Astrocyte of the spinal cord (primary cell): ENCODE measurements at regions not wholly inside any gene's neighbourhood (a gene's known extent, or its start where the extent isn't known, plus 50 kb on each side); places are given as distances from the start of the nearest gene placed in this dataset.

Experiments used
- DNase-seq: peaks from one replicate; pipeline ENCODE4 v3.0.0; 2011; ENCODE audit warnings: low read depth, low spot score
- H3K4me3 ChIP-seq: 2 replicates; pipeline ENCODE4 v1.5.1; 2011; ENCODE audit warnings: low read depth, mild to moderate bottlenecking, low read length, moderate library complexity
- in situ Hi-C: cut with HindIII; loops from 2 replicates; pipeline ENCODE4 v1.10.0; 2017; ENCODE audit warnings: low sequenced_read_pairs
- TF ChIP-seq, protein P1 (sequence below): IDR thresholded peaks from 2 replicates; pipeline ENCODE4 v1.5.1; 2012; ENCODE audit warnings: low read depth, mild to moderate bottlenecking, low read length, inconsistent platforms

DNA sequence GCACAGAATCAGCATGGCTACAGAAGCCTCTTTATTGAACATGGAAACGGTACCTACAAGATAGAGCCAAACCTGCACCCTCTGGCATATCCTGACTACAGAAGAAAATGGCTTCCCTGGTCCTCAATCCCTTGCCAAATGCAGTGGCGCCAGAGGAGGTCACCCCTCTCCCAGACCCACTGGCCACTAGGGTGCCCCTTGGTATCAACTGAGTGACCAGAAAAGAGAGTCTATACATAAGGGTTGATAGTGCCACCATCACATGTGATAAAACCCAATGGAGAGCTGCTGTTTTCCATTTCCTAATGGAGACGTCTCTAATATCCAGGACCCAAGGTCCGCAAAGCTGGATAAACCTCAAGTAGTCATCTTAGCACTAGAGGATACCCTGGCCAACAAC lies 52.7 kb upstream of the ALK start:
- H3K4me3 ChIP-seq: no peak overlapping the region
- in situ Hi-C loops: no loop called here
- TF ChIP-seq, protein P1, sequence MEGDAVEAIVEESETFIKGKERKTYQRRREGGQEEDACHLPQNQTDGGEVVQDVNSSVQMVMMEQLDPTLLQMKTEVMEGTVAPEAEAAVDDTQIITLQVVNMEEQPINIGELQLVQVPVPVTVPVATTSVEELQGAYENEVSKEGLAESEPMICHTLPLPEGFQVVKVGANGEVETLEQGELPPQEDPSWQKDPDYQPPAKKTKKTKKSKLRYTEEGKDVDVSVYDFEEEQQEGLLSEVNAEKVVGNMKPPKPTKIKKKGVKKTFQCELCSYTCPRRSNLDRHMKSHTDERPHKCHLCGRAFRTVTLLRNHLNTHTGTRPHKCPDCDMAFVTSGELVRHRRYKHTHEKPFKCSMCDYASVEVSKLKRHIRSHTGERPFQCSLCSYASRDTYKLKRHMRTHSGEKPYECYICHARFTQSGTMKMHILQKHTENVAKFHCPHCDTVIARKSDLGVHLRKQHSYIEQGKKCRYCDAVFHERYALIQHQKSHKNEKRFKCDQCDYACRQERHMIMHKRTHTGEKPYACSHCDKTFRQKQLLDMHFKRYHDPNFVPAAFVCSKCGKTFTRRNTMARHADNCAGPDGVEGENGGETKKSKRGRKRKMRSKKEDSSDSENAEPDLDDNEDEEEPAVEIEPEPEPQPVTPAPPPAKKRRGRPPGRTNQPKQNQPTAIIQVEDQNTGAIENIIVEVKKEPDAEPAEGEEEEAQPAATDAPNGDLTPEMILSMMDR: no peak
- no peak for DNase-seq

DNA sequence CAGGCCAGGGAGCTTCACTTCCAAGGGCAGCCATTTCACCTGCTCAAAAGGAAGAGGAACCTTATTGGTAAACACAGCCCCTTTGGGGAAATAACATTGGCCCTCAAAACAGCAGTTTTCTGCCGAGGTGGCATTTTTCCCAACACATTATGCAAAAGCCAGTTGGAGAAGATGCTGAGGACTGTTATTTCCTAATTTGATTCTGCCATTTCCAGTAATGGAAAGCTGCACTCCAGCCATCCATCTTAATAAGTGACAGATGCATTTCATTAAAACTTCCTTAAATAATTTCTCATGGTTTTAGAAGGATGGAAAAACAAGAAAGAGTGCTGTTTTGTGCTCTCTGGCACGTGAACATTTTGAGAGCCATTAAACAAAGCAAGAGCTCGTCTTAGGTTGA lies 55.9 kb upstream of the ALK start:
- TF ChIP-seq, protein P1: no peak
- H3K4me3 ChIP-seq: no peak overlapping the region
- in situ Hi-C loops: no loop called here
- DNase-seq: no peak

DNA sequence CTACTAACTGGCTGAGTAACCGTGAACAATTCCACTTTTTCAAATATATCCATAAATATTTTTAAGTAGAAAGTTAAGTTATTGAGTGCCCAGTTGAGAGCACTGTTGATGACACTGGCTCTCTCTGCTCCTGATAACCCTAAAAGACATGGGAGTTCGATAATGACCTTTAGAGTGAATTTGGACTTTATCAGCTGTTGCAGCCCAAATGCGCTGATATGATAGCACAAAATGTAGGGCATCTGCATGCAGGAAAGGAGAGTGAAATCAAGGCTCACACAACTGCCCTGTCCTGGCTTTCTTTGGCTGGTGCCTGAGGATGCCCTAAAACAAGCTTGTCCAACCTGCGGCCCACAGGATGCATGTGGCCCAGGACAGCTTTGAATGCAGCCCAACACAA lies 60.0 kb upstream of the ALK start:
- in situ Hi-C loops: no loop called here
- DNase-seq: no peak
- no peak overlapping the region for H3K4me3 ChIP-seq
- TF ChIP-seq, protein P1: no peak

DNA sequence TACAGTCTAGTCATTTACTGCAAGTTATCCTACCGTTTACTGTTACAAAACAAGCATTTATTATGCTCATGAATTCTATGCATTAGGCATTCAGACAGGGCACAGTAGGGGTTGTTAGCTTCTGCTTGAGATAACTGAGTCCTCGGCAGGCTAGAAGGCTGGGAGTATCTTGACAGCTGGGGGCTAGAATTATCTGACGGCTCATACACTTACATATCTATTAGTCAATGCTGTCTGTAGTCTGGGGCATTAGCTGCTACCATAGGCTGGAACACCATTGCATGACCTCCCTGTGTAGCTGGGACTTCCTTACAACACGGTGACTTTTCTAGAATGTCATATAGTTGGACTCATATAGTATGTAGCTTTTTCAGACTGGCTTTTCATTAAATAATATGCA lies 61.9 kb upstream of the ALK start:
- DNase-seq: no peak
- no peak overlapping the region for H3K4me3 ChIP-seq
- in situ Hi-C loops: no loop called here
- TF ChIP-seq, protein P1: no peak

- DNase-seq: no peak
- in situ Hi-C loops: no loop called here
- no peak overlapping the region for H3K4me3 ChIP-seq
- TF ChIP-seq, protein P1: no peak
These were observed 65.8 kb upstream of the ALK start for GRCh38 chr2:29987146-29987545.

GRCh38 chr2:29990129-29990528 lies 68.7 kb upstream of the ALK start:
- in situ Hi-C loops: no loop called here
- DNase-seq: no peak
- H3K4me3 ChIP-seq: no peak overlapping the region
- TF ChIP-seq, protein P1: no peak

GRCh38 chr2:29991086-29991485 lies 69.7 kb upstream of the ALK start:
- DNase-seq: no peak
- TF ChIP-seq, protein P1: no peak
- in situ Hi-C loops: no loop called here
- H3K4me3 ChIP-seq: no peak overlapping the region
